ENCODE measurements at regions not wholly inside any gene's neighbourhood (a gene's known extent, or its start where the extent isn't known, plus 50 kb on each side); places are given as distances from the start of the nearest gene placed in this dataset.

DNA sequence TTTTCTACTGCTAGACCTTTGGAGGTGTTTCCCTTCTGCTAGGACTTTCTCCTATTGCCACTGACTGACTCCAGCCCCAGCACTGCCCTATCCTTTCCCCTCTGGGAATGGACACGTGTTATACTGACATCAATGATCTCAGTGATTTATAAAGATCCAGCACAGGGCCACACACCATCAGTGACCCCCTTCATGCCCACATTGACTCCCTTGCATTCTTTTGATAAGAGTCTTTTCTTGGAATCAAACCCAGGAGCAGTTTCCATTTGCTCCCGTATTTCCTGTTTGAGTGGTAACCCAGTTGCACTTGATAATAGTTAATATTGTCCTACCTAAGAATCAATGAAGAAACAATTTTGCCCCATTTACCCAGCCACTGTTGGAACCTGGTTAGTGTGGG is 501.0 kb upstream of the USP24 start:
- TF ChIP-seq SIN3B (IDR thresholded peaks at IDR 0.05; ENCODE audit: low read length) (no peak), PHF20 (CRISPR knock-in tag; IDR thresholded peaks at IDR 0.05) (no peak), STAT5B (CRISPR knock-in tag; IDR thresholded peaks at IDR 0.05) (no peak), EP300 (IDR thresholded peaks at IDR 0.05; ENCODE audit: low read depth in 2 of 2, low read length in 2 of 2) (no peak), EP300 (CRISPR knock-in tag; IDR thresholded peaks at IDR 0.05; ENCODE audit: borderline replicate concordance) (no peak), MYNN (CRISPR knock-in tag; IDR thresholded peaks at IDR 0.05; ENCODE audit: low read depth) (no peak), POLR2A (IDR thresholded peaks at IDR 0.05; ENCODE audit: insufficient read depth in 1 of 2, low read depth in 2 of 2, low read length in 2 of 2) (no peak), PRDM4 (CRISPR knock-in tag; IDR thresholded peaks at IDR 0.05; ENCODE audit: borderline replicate concordance) (no peak)
- TF ChIP-seq, protein P1, sequence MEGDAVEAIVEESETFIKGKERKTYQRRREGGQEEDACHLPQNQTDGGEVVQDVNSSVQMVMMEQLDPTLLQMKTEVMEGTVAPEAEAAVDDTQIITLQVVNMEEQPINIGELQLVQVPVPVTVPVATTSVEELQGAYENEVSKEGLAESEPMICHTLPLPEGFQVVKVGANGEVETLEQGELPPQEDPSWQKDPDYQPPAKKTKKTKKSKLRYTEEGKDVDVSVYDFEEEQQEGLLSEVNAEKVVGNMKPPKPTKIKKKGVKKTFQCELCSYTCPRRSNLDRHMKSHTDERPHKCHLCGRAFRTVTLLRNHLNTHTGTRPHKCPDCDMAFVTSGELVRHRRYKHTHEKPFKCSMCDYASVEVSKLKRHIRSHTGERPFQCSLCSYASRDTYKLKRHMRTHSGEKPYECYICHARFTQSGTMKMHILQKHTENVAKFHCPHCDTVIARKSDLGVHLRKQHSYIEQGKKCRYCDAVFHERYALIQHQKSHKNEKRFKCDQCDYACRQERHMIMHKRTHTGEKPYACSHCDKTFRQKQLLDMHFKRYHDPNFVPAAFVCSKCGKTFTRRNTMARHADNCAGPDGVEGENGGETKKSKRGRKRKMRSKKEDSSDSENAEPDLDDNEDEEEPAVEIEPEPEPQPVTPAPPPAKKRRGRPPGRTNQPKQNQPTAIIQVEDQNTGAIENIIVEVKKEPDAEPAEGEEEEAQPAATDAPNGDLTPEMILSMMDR (CRISPR knock-in tag; IDR thresholded peaks at IDR 0.05): no peak
